SK-N-SH treated with all-trans-retinoic acid at 6 μM for 48 hours (cell line): ENCODE measurements at regions not wholly inside any gene's neighbourhood (a gene's known extent, or its start where the extent isn't known, plus 50 kb on each side); places are given as distances from the start of the nearest gene placed in this dataset.

Experiments
- ATAC-seq: fragments of 200-7000 bp; cut with Tn5 transposase; 3 replicates; pipeline ENCODE4 v1.9.1; 2020; ENCODE audit warnings: mild to moderate bottlenecking, moderate library complexity
- ARNTL ChIP-seq: fragments of 450-650 bp; formaldehyde crosslinking; IDR thresholded peaks from 2 replicates; pipeline ENCODE4 v1.5.0; 2020; ENCODE audit warnings: low read depth, mild to moderate bottlenecking, moderate library complexity, borderline replicate concordance
- CSDC2 ChIP-seq: fragments of 250-450 bp; sonication (Bioruptor Pico); IDR thresholded peaks from 2 replicates; pipeline ENCODE4 v1.5.0; 2020; ENCODE audit warnings: mild to moderate bottlenecking, moderate library complexity
- ESRRG ChIP-seq: fragments of 250-450 bp; sonication (Bioruptor Pico); IDR thresholded peaks from 2 replicates; pipeline ENCODE4 v1.6.1; 2021; ENCODE audit warnings: mild to moderate bottlenecking
- GLIS3 ChIP-seq: fragments of 250-450 bp; sonication (Bioruptor Pico); IDR thresholded peaks from 2 replicates; pipeline ENCODE4 v1.5.0; 2020; ENCODE audit warnings: mild to moderate bottlenecking, moderate library complexity
- ISL1 ChIP-seq: fragments of 250-450 bp; sonication (Bioruptor Pico); IDR thresholded peaks from 2 replicates; pipeline ENCODE4 v2.1.2; 2022; ENCODE audit warnings: mild to moderate bottlenecking, moderate library complexity
- OSR1 ChIP-seq: fragments of 250-450 bp; sonication (Bioruptor Pico); IDR thresholded peaks from 2 replicates; pipeline ENCODE4 v1.8.0; 2022; ENCODE audit warnings: moderate library complexity, mild to moderate bottlenecking, inconsistent platforms
- PPARA ChIP-seq: fragments of 250-450 bp; sonication (Bioruptor Pico); IDR thresholded peaks from 2 replicates; pipeline ENCODE4 v1.5.0; 2020; ENCODE audit warnings: mild to moderate bottlenecking, borderline replicate concordance
- RARB ChIP-seq: fragments of 250-450 bp; sonication (Bioruptor Pico); IDR thresholded peaks from 2 replicates; pipeline ENCODE4 v1.8.0; 2021; ENCODE audit warnings: mild to moderate bottlenecking, moderate library complexity
- SNAI2 ChIP-seq: fragments of 250-450 bp; sonication (Bioruptor Pico); IDR thresholded peaks from 2 replicates; pipeline ENCODE4 v1.5.0; 2020; ENCODE audit warnings: mild to moderate bottlenecking, moderate library complexity
- TCF4 ChIP-seq: fragments of 250-450 bp; sonication (Bioruptor Pico); IDR thresholded peaks from 2 replicates; pipeline ENCODE4 v1.8.0; 2021; ENCODE audit warnings: mild to moderate bottlenecking, moderate library complexity, borderline replicate concordance
- TOX ChIP-seq: fragments of 250-450 bp; sonication (Bioruptor Pico); IDR thresholded peaks from 2 replicates; pipeline ENCODE4 v1.8.0; 2021; ENCODE audit warnings: mild to moderate bottlenecking, moderate library complexity, borderline replicate concordance
- ZC3H10 ChIP-seq: fragments of 250-450 bp; sonication (Bioruptor Pico); IDR thresholded peaks from 2 replicates; pipeline ENCODE4 v1.5.1; 2021; ENCODE audit warnings: mild to moderate bottlenecking, moderate library complexity
- ZFP3 ChIP-seq: fragments of 250-450 bp; sonication (Bioruptor Pico); IDR thresholded peaks from 2 replicates; pipeline ENCODE4 v1.5.0; 2020; ENCODE audit warnings: mild to moderate bottlenecking, moderate library complexity
- ZFP30 ChIP-seq: fragments of 450-650 bp; formaldehyde crosslinking; IDR thresholded peaks from 2 replicates; pipeline ENCODE4 v1.5.0; 2022; ENCODE audit warnings: mild to moderate bottlenecking, moderate library complexity
- ZNF565 ChIP-seq: fragments of 450-650 bp; formaldehyde crosslinking; conservative IDR thresholded peaks from 2 replicates; pipeline ENCODE4 v1.5.0; 2020; ENCODE audit warnings: low read depth, mild to moderate bottlenecking, moderate library complexity
- ZNF70 ChIP-seq: fragments of 450-650 bp; formaldehyde crosslinking; IDR thresholded peaks from 2 replicates; pipeline ENCODE4 v1.5.0; 2020; ENCODE audit warnings: mild to moderate bottlenecking, moderate library complexity
- ZNF8 ChIP-seq: fragments of 450-650 bp; formaldehyde crosslinking; IDR thresholded peaks from 2 replicates; pipeline ENCODE4 v1.5.0; 2020; ENCODE audit warnings: mild to moderate bottlenecking, moderate library complexity
- TF ChIP-seq, protein P1 (sequence below): fragments of 250-450 bp; sonication (Bioruptor Pico); IDR thresholded peaks from 2 replicates; pipeline ENCODE4 v1.8.0; 2020; ENCODE audit warnings: mild to moderate bottlenecking, moderate library complexity, borderline replicate concordance
- TF ChIP-seq, protein P2 (sequence below): fragments of 250-450 bp; sonication (Bioruptor Pico); IDR thresholded peaks from 2 replicates; pipeline ENCODE4 v1.5.0; 2020; ENCODE audit warnings: mild to moderate bottlenecking, moderate library complexity
- TF ChIP-seq, protein P3 (sequence below): fragments of 250-450 bp; sonication (Bioruptor Pico); IDR thresholded peaks from 2 replicates; pipeline ENCODE4 v1.5.1; 2020; ENCODE audit warnings: low read depth, mild to moderate bottlenecking, moderate library complexity
- TF ChIP-seq, protein P4 (sequence below): fragments of 250-450 bp; sonication (Bioruptor Pico); IDR thresholded peaks from 2 replicates; pipeline ENCODE4 v1.5.1; 2021; ENCODE audit warnings: mild to moderate bottlenecking, moderate library complexity

DNA sequence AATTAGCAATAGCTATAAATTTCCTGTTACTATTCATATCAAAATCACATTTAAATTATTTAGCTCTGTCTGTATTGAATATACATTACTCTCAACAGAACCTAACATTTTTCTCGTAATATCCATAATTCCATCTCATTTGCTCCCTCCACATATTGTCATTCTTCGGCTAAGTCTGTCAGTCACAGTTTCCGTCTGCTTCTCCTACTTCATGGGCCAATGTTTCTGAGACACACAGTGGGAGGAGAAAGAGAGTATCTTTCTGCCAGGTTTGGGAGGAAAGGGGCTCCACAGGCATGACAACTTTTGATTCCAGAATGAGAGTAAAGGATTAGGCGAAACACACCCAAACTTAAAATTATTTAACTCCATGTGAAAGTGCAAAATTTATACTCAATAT is 273.1 kb upstream of the SMIM21 start (continued):
- TF ChIP-seq ZC3H10 = no peak
- no peak for TF ChIP-seq RARB (CRISPR knock-in tag)
- TF ChIP-seq ESRRG (CRISPR knock-in tag) = no peak
- TF ChIP-seq ZNF8 (CRISPR knock-in tag) = no peak

DNA sequence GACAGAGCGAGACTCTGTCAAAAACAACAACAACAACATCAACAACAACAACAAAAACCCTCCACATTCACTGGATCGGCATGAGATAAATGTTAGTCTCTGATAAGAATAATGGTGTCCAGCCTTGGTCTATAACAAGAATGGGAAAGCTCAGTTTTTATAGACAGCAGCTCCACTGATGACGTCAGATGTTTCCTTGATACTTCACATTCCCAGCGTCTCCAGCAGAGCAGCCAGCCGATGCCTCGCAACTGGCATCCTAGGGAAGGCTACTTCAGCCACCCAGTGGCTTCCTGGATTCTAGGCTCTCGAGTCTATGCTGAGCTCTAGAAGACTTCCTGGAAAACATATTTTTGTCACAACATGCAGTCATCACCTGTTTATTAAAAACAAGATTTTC is 271.4 kb upstream of the SMIM21 start:
- no peak for ATAC-seq

DNA sequence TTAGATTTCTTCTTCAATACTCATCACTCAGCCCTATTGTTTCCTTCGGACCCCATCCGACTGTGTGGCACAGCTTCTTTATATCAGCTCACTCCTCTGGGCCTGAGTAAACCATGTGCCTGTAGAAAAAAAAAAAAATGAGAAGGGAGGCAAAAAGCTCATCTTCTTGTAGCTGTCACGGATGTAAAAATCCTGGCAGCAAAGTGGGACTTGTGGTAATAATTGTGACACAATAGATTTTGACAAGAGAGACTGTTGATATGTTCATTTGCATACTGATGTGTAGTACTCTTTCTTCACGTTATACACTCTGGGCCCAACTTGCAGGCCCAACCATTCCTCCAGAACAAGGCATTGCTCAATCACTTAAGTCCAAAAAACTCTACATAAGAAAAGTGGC is 270.0 kb upstream of the SMIM21 start:
- TF ChIP-seq ZFP30 = no peak
- TF ChIP-seq, protein P1, sequence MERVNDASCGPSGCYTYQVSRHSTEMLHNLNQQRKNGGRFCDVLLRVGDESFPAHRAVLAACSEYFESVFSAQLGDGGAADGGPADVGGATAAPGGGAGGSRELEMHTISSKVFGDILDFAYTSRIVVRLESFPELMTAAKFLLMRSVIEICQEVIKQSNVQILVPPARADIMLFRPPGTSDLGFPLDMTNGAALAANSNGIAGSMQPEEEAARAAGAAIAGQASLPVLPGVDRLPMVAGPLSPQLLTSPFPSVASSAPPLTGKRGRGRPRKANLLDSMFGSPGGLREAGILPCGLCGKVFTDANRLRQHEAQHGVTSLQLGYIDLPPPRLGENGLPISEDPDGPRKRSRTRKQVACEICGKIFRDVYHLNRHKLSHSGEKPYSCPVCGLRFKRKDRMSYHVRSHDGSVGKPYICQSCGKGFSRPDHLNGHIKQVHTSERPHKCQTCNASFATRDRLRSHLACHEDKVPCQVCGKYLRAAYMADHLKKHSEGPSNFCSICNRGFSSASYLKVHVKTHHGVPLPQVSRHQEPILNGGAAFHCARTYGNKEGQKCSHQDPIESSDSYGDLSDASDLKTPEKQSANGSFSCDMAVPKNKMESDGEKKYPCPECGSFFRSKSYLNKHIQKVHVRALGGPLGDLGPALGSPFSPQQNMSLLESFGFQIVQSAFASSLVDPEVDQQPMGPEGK (CRISPR knock-in tag) = no peak
- TF ChIP-seq TCF4 (CRISPR knock-in tag) = no peak
- no peak for TF ChIP-seq ESRRG (CRISPR knock-in tag)
- TF ChIP-seq ZNF8 (CRISPR knock-in tag) = no peak
- no peak for TF ChIP-seq ZFP3 (CRISPR knock-in tag)
- ATAC-seq = no peak

More for the DNA sequence above, 271.4 kb upstream of the SMIM21 start:
- TF ChIP-seq ZNF8 (CRISPR knock-in tag) = no peak
- TF ChIP-seq, protein P2, sequence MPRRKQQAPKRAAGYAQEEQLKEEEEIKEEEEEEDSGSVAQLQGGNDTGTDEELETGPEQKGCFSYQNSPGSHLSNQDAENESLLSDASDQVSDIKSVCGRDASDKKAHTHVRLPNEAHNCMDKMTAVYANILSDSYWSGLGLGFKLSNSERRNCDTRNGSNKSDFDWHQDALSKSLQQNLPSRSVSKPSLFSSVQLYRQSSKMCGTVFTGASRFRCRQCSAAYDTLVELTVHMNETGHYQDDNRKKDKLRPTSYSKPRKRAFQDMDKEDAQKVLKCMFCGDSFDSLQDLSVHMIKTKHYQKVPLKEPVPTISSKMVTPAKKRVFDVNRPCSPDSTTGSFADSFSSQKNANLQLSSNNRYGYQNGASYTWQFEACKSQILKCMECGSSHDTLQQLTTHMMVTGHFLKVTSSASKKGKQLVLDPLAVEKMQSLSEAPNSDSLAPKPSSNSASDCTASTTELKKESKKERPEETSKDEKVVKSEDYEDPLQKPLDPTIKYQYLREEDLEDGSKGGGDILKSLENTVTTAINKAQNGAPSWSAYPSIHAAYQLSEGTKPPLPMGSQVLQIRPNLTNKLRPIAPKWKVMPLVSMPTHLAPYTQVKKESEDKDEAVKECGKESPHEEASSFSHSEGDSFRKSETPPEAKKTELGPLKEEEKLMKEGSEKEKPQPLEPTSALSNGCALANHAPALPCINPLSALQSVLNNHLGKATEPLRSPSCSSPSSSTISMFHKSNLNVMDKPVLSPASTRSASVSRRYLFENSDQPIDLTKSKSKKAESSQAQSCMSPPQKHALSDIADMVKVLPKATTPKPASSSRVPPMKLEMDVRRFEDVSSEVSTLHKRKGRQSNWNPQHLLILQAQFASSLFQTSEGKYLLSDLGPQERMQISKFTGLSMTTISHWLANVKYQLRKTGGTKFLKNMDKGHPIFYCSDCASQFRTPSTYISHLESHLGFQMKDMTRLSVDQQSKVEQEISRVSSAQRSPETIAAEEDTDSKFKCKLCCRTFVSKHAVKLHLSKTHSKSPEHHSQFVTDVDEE (CRISPR knock-in tag) = no peak
- TF ChIP-seq GLIS3 (CRISPR knock-in tag) = no peak
- no peak for TF ChIP-seq ARNTL (CRISPR knock-in tag)
- TF ChIP-seq ZC3H10 = no peak
- no peak for TF ChIP-seq OSR1 (CRISPR knock-in tag)
- TF ChIP-seq ZNF565 (CRISPR knock-in tag) = no peak
- no peak for TF ChIP-seq ESRRG (CRISPR knock-in tag)
- TF ChIP-seq ISL1 (CRISPR knock-in tag) = no peak
- TF ChIP-seq TOX (CRISPR knock-in tag) = no peak
- TF ChIP-seq, protein P3, sequence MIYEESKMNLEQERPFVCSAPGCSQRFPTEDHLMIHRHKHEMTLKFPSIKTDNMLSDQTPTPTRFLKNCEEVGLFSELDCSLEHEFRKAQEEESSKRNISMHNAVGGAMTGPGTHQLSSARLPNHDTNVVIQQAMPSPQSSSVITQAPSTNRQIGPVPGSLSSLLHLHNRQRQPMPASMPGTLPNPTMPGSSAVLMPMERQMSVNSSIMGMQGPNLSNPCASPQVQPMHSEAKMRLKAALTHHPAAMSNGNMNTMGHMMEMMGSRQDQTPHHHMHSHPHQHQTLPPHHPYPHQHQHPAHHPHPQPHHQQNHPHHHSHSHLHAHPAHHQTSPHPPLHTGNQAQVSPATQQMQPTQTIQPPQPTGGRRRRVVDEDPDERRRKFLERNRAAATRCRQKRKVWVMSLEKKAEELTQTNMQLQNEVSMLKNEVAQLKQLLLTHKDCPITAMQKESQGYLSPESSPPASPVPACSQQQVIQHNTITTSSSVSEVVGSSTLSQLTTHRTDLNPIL (CRISPR knock-in tag) = no peak
- TF ChIP-seq, protein P4, sequence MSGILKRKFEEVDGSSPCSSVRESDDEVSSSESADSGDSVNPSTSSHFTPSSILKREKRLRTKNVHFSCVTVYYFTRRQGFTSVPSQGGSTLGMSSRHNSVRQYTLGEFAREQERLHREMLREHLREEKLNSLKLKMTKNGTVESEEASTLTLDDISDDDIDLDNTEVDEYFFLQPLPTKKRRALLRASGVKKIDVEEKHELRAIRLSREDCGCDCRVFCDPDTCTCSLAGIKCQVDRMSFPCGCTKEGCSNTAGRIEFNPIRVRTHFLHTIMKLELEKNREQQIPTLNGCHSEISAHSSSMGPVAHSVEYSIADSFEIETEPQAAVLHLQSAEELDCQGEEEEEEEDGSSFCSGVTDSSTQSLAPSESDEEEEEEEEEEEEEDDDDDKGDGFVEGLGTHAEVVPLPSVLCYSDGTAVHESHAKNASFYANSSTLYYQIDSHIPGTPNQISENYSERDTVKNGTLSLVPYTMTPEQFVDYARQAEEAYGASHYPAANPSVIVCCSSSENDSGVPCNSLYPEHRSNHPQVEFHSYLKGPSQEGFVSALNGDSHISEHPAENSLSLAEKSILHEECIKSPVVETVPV (CRISPR knock-in tag) = no peak
- no peak for TF ChIP-seq TCF4 (CRISPR knock-in tag)
- TF ChIP-seq ZNF70 (CRISPR knock-in tag) = no peak
- TF ChIP-seq ZFP30 = no peak
- TF ChIP-seq CSDC2 (CRISPR knock-in tag) = no peak
- TF ChIP-seq PPARA (CRISPR knock-in tag) = no peak
- TF ChIP-seq RARB (CRISPR knock-in tag) = no peak
- TF ChIP-seq SNAI2 = no peak

DNA sequence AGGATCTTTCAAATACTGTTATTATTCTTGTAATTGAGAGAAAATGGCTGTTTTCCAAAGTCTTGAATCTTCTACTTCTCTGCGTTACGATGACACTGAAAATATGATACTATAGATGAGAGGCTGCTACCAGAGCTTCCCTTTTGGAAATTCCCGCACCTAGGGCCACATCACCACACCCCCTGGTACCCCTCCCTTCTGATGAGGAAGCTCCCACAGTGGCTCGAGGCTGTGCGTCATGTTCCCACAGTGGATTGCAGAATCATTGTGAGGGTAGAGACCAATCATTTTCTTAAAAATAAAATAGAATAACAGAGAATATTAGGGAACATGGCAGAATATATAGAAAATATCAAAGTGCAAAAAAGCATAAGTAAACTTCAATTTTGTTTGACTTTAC is 268.9 kb upstream of the SMIM21 start:
- ATAC-seq = no peak
- TF ChIP-seq, protein P3 (CRISPR knock-in tag) = no peak
- no peak for TF ChIP-seq PPARA (CRISPR knock-in tag)
- TF ChIP-seq GLIS3 (CRISPR knock-in tag) = no peak
- TF ChIP-seq ZFP30 = no peak
- TF ChIP-seq, protein P2 (CRISPR knock-in tag) = no peak
- TF ChIP-seq RARB (CRISPR knock-in tag) = no peak
